Calu3 (cell line): ENCODE measurements at regions not wholly inside any gene's neighbourhood (a gene's known extent, or its start where the extent isn't known, plus 50 kb on each side); places are given as distances from the start of the nearest gene placed in this dataset.
"Not testable (repeated sequence)": the region's sequence is repeated elsewhere in the genome, so short reads cannot be mapped to it uniquely, and the experiment has no call there.

Experiments used
- BruUV-seq: library from RNA; stranded (reverse); fragments of 400-500 nt; replicated peaks from 2 replicates; lab custom pipeline; 2021; lab: Mats Ljungman, UMichigan
- CTCF ChIA-PET: fragments of 300-600 bp; sonication (Branson Sonifier 250); formaldehyde crosslinking; loops from one replicate; lab custom pipeline; 2022; ENCODE audit warnings: antibody characterized with exemption; lab: Charles Lee
- DNase-seq: peaks from one replicate; pipeline ENCODE4 v3.0.0; 2022
- H3K27ac Mint-ChIP-seq: one replicate; pipeline ENCODE4 v1.8.0; 2022; ENCODE audit warnings: mixed read lengths; ENCODE audit not compliant: unreplicated experiment
- H3K27me3 Mint-ChIP-seq: one replicate; pipeline ENCODE4 v1.8.0; 2022; ENCODE audit warnings: mixed read lengths; ENCODE audit not compliant: unreplicated experiment
- H3K36me3 Mint-ChIP-seq: one replicate; pipeline ENCODE4 v1.8.0; 2022; ENCODE audit warnings: mild to moderate bottlenecking, moderate library complexity, mixed read lengths; ENCODE audit not compliant: insufficient read depth, unreplicated experiment
- H3K4me1 Mint-ChIP-seq: one replicate; pipeline ENCODE4 v1.8.0; 2022; ENCODE audit warnings: mild to moderate bottlenecking, low read depth, mixed read lengths; ENCODE audit not compliant: unreplicated experiment
- H3K4me3 Mint-ChIP-seq: one replicate; pipeline ENCODE4 v1.8.0; 2022; ENCODE audit warnings: mild to moderate bottlenecking, low read depth, moderate library complexity, mixed read lengths; ENCODE audit not compliant: unreplicated experiment
- H3K9me3 Mint-ChIP-seq: one replicate; pipeline ENCODE4 v1.8.0; 2022; ENCODE audit warnings: low read depth, mixed read lengths; ENCODE audit not compliant: unreplicated experiment
- CTCF ChIP-seq: fragments of 200-600 bp; IDR thresholded peaks from one replicate; pipeline ENCODE4 v1.8.0; 2022; ENCODE audit warnings: antibody characterized with exemption; ENCODE audit not compliant: unreplicated experiment
- intact Hi-C: fragments of 100-400 bp; cut with micrococcal nuclease; formaldehyde crosslinking; loops from one replicate; pipeline ENCODE4 v1.10.0; 2022; ENCODE audit not compliant: unreplicated experiment

GRCh38 chr16:64345142-64345541 lies 776.7 kb downstream of the CDH11 start:
- Mint-ChIP-seq H3K4me3 (no peak overlapping the region), H3K4me1 (no peaks in the 10 kb centered on the region), H3K36me3 (no peaks in the 10 kb centered on the region), H3K9me3 (peaks cover 8% of the 10 kb centered on the region), H3K27me3 (no peaks in the 10 kb centered on the region), H3K27ac (no peak overlapping the region)
- intact Hi-C loops = no loop called here
- DNase-seq = no peak
- CTCF ChIA-PET = no interaction called here
- no peak for TF ChIP-seq CTCF
- BruUV-seq = no TSS peak

- H3K27ac Mint-ChIP-seq, DNase-seq, H3K36me3 Mint-ChIP-seq, H3K4me1 Mint-ChIP-seq, H3K9me3 Mint-ChIP-seq, H3K4me3 Mint-ChIP-seq, H3K27me3 Mint-ChIP-seq, BruUV-seq, intact Hi-C loops, CTCF ChIA-PET: not testable (repeated sequence)
Observed at GRCh38 chr16:64343820-64344443, 777.9 kb downstream of the CDH11 start.

- TF ChIP-seq CTCF = no peak
- no peak for DNase-seq
- intact Hi-C loops = no loop called here
- no peak overlapping the region for H3K27ac Mint-ChIP-seq
- no peak overlapping the region for H3K4me3 Mint-ChIP-seq
- H3K4me1 Mint-ChIP-seq = no peaks in the 10 kb centered on the region
- peaks cover 13% of the 10 kb centered on the region for H3K9me3 Mint-ChIP-seq
- H3K36me3 Mint-ChIP-seq = no peaks in the 10 kb centered on the region
- no peaks in the 10 kb centered on the region for H3K27me3 Mint-ChIP-seq
- BruUV-seq = no TSS peak
- CTCF ChIA-PET = no interaction called here
Observed at GRCh38 chr16:64343061-64343819, 778.6 kb downstream of the CDH11 start.

GRCh38 chr16:64341336-64341735 lies 780.5 kb downstream of the CDH11 start:
- intact Hi-C loops, H3K36me3 Mint-ChIP-seq, DNase-seq, BruUV-seq, H3K27me3 Mint-ChIP-seq, H3K4me1 Mint-ChIP-seq, H3K27ac Mint-ChIP-seq, H3K4me3 Mint-ChIP-seq: not testable (repeated sequence)
- peaks cover 13% of the 10 kb centered on the region for H3K9me3 Mint-ChIP-seq
- CTCF ChIA-PET = interaction anchor here (0.7 kb wide), 1 partner anchor 28 kb away, joined by 5 read pairs; no protein-coding TSS in a partner anchor

GRCh38 chr16:64339052-64339770 lies 782.7 kb downstream of the CDH11 start:
- no peak overlapping the region for H3K4me3 Mint-ChIP-seq
- no peaks in the 10 kb centered on the region for H3K4me1 Mint-ChIP-seq
- DNase-seq = no peak
- no peaks in the 10 kb centered on the region for H3K36me3 Mint-ChIP-seq
- intact Hi-C loops = no loop called here
- CTCF ChIA-PET = no interaction called here
- peaks cover 19% of the 10 kb centered on the region for H3K9me3 Mint-ChIP-seq
- TF ChIP-seq CTCF = no peak
- H3K27me3 Mint-ChIP-seq = no peaks in the 10 kb centered on the region
- BruUV-seq = no TSS peak
- no peak overlapping the region for H3K27ac Mint-ChIP-seq
